ENCODE measurements at regions not wholly inside any gene's neighbourhood (a gene's known extent, or its start where the extent isn't known, plus 50 kb on each side); places are given as distances from the start of the nearest gene placed in this dataset.
"Not testable (repeated sequence)": the region's sequence is repeated elsewhere in the genome, so short reads cannot be mapped to it uniquely, and the experiment has no call there.

DNA sequence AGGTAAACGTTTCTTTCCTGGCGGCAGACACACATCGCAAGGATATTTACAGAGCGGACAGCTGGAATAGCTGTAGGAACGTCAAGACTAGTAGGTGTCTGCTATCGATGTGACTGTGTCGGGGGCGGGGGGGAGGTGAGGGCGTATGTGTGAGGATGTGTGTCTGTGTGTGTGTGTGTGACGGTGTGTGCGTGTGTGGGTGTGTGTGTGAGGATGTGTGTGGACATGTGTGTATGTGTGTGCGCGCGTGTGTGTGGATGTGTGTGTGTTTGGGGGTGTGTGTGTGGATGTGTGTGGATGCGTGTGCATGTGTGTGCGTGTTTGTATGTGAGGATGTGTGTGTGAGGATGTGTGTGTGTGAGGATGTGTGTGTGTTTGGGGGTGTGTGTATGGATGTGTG lies 55.4 kb downstream of the PNMA6F start:
- not testable (repeated sequence) for H3K4me3 ChIP-seq (ENCODE audit: low read depth in 1 of 3, low read length in 3 of 3); DNase-seq; H3K27ac ChIP-seq (ENCODE audit: low read depth in 1 of 3, low read length in 2 of 3); H3K4me1 ChIP-seq (ENCODE audit: control insufficient read depth in 3 of 3, insufficient read depth in 2 of 3, low read depth in 1 of 3, low read length in 2 of 3); H3K36me3 ChIP-seq (ENCODE audit: control insufficient read depth in 3 of 3, insufficient read depth in 2 of 3, low read depth in 1 of 3, low read length in 3 of 3); H3K9me3 ChIP-seq (ENCODE audit: control insufficient read depth in 2 of 2, insufficient read depth in 1 of 2, low read depth in 1 of 2, low read length in 1 of 2); H3K27me3 ChIP-seq (ENCODE audit: control insufficient read depth in 3 of 3, insufficient read depth in 3 of 3, low read length in 3 of 3); FAIRE-seq
- 63 to 100% (median 92%) methylated on average over 1 to 9 of the region's 16 CpGs for WGBS, 3 donors

DNA sequence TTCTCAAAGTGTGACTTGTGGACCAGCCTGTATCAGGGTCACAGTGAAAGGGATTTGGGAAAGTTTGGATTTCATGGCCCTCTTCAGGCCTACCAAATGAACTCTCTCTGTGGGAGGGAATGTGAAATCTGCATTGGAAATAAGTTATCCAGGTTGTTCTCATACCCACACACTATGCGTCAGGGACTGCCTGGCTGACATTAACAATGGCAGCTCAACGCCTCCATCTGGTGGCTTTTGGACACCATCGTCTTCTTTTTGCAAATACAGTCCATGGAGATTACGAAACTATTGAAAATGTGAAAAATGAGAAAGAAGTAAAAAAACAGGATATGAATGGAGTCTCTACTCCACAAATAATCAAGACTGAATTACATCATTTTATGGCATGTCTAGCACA lies 61.1 kb downstream of the PNMA6F start:
- FAIRE-seq; H3K4me3 ChIP-seq (ENCODE audit: low read depth in 1 of 3, low read length in 3 of 3); H3K36me3 ChIP-seq (ENCODE audit: control insufficient read depth in 3 of 3, insufficient read depth in 2 of 3, low read depth in 1 of 3, low read length in 3 of 3); H3K4me1 ChIP-seq (ENCODE audit: control insufficient read depth in 3 of 3, insufficient read depth in 2 of 3, low read depth in 1 of 3, low read length in 2 of 3); H3K9me3 ChIP-seq (ENCODE audit: control insufficient read depth in 2 of 2, insufficient read depth in 1 of 2, low read depth in 1 of 2, low read length in 1 of 2); H3K27ac ChIP-seq (ENCODE audit: low read depth in 1 of 3, low read length in 2 of 3); DNase-seq; H3K27me3 ChIP-seq (ENCODE audit: control insufficient read depth in 3 of 3, insufficient read depth in 3 of 3, low read length in 3 of 3): not testable (repeated sequence)
- no CpG with 5 or more reads among the region's 4 CpGs for WGBS, 3 donors

DNA sequence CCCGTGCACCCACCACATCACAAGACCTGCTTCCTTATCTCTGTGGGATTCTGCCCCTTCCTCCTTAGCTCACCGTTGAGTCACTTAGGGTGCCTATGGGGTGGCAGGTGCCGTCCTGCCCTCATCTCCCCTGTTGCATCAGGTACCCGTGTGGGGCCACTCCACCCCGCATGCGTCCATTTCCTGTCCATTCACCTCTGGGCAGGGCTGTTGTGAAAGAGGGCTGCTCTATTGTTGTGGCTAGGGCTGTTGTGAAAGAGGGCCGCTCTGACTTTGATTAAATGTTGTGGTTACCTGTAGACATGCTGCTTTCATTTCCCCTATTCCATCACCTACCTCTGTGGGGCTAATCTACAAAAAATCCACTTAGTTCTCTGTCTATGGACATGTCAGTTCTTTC lies 68.3 kb downstream of the PNMA6F start:
- H3K9me3 ChIP-seq (ENCODE audit: control insufficient read depth in 2 of 2, insufficient read depth in 1 of 2, low read depth in 1 of 2, low read length in 1 of 2); H3K36me3 ChIP-seq (ENCODE audit: control insufficient read depth in 3 of 3, insufficient read depth in 2 of 3, low read depth in 1 of 3, low read length in 3 of 3); H3K4me3 ChIP-seq (ENCODE audit: low read depth in 1 of 3, low read length in 3 of 3); FAIRE-seq; H3K27me3 ChIP-seq (ENCODE audit: control insufficient read depth in 3 of 3, insufficient read depth in 3 of 3, low read length in 3 of 3); H3K4me1 ChIP-seq (ENCODE audit: control insufficient read depth in 3 of 3, insufficient read depth in 2 of 3, low read depth in 1 of 3, low read length in 2 of 3); H3K27ac ChIP-seq (ENCODE audit: low read depth in 1 of 3, low read length in 2 of 3); DNase-seq: not testable (repeated sequence)
- WGBS, 3 donors = no CpG with 5 or more reads among the region's 7 CpGs

DNA sequence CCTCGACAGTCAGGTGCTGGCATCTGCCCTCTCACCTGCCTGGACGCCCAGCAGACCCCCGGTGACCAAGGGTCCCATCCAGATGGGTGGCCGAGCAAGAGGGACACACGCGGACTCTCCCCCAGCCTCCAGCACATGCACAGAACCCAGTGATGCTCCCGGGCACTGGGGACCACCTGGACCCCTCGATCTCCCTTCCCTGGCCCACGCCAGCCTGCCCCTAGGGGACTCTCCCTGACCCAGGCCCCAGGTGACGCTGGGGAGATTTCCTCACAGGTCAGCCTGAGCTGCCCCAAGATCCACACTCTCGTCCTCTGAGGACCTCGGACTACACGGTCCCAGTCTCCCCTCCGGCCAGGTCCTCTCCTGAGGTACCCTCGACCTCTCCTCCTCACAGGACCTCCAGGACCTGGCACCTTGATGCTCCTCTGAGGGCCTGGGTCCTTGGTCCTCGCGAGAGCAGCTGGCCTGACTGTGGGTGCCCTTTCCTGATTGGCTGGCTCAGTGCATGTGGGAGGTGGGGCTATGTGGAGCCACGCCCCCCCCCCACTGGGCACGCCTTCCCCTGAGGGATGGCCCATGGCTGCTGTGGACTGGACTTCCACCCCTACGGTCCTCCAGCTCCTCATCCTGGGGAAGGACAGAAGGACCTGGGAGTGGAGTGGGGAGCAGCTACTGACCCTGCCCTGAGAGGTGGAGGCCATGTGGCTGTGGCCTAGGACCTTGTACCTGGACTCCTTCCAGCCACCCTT lies 69.0 kb downstream of the PNMA6F start:
- not testable (repeated sequence) for FAIRE-seq; H3K27me3 ChIP-seq (ENCODE audit: control insufficient read depth in 3 of 3, insufficient read depth in 3 of 3, low read length in 3 of 3); H3K4me1 ChIP-seq (ENCODE audit: control insufficient read depth in 3 of 3, insufficient read depth in 2 of 3, low read depth in 1 of 3, low read length in 2 of 3); H3K27ac ChIP-seq (ENCODE audit: low read depth in 1 of 3, low read length in 2 of 3); DNase-seq; H3K4me3 ChIP-seq (ENCODE audit: low read depth in 1 of 3, low read length in 3 of 3); H3K36me3 ChIP-seq (ENCODE audit: control insufficient read depth in 3 of 3, insufficient read depth in 2 of 3, low read depth in 1 of 3, low read length in 3 of 3); H3K9me3 ChIP-seq (ENCODE audit: control insufficient read depth in 2 of 2, insufficient read depth in 1 of 2, low read depth in 1 of 2, low read length in 1 of 2)
- 96 to 98% methylated on average over 4 of the region's 20 CpGs; no CpG with 5 or more reads in 1 of the 3 donors for WGBS, 3 donors

DNA sequence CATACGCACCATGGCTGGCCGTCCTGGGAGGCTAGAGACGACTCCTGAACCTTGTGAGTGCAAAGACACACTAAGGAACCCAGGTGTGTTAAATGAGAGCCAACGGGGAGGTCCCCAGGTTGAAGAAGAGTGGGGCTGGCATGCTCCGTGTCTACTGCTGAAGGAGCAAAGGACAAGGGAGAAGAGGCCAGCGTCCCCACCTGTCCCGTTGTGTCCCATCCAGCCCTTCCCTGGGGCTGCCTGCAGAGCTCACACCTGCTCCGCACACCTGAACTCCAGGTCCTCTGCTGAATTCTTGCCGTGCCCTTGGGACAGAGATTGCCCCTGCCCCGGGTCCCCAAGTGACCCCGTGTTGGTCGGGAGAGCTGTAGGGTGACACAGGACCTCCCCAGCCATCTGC lies 69.6 kb downstream of the PNMA6F start:
- not testable (repeated sequence) for FAIRE-seq; H3K27ac ChIP-seq (ENCODE audit: low read depth in 1 of 3, low read length in 2 of 3); H3K4me3 ChIP-seq (ENCODE audit: low read depth in 1 of 3, low read length in 3 of 3); H3K9me3 ChIP-seq (ENCODE audit: control insufficient read depth in 2 of 2, insufficient read depth in 1 of 2, low read depth in 1 of 2, low read length in 1 of 2); H3K36me3 ChIP-seq (ENCODE audit: control insufficient read depth in 3 of 3, insufficient read depth in 2 of 3, low read depth in 1 of 3, low read length in 3 of 3); H3K27me3 ChIP-seq (ENCODE audit: control insufficient read depth in 3 of 3, insufficient read depth in 3 of 3, low read length in 3 of 3); H3K4me1 ChIP-seq (ENCODE audit: control insufficient read depth in 3 of 3, insufficient read depth in 2 of 3, low read depth in 1 of 3, low read length in 2 of 3); DNase-seq
- WGBS, 3 donors = 72 to 95% (median 92%) methylated on average over 3 to 4 of the region's 12 CpGs

DNA sequence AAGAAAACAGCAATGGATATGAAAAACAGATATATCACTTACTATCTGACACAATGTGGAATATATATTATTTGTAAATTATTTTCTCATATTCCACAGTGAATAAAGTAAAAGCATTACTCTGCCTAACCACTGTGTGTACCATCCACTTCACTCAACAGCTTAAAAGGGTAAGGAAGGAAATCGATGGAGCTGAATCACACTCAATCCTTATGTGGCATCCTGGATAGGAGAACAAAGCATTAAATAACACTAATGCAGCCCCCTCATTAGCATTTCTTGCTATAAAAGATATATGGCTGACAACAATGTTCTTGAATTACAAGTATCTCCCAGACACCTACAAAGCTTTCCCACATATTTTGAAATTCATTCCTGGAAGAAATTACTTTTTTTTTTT lies 70.8 kb downstream of the PNMA6F start:
- not testable (repeated sequence) for H3K4me3 ChIP-seq (ENCODE audit: low read depth in 1 of 3, low read length in 3 of 3); DNase-seq; H3K27ac ChIP-seq (ENCODE audit: low read depth in 1 of 3, low read length in 2 of 3); H3K4me1 ChIP-seq (ENCODE audit: control insufficient read depth in 3 of 3, insufficient read depth in 2 of 3, low read depth in 1 of 3, low read length in 2 of 3); H3K36me3 ChIP-seq (ENCODE audit: control insufficient read depth in 3 of 3, insufficient read depth in 2 of 3, low read depth in 1 of 3, low read length in 3 of 3); H3K27me3 ChIP-seq (ENCODE audit: control insufficient read depth in 3 of 3, insufficient read depth in 3 of 3, low read length in 3 of 3); H3K9me3 ChIP-seq (ENCODE audit: control insufficient read depth in 2 of 2, insufficient read depth in 1 of 2, low read depth in 1 of 2, low read length in 1 of 2)
- no CpG with 5 or more reads among the region's 1 CpG for WGBS, 3 donors
- peak; percentile 84 for FAIRE-seq

DNA sequence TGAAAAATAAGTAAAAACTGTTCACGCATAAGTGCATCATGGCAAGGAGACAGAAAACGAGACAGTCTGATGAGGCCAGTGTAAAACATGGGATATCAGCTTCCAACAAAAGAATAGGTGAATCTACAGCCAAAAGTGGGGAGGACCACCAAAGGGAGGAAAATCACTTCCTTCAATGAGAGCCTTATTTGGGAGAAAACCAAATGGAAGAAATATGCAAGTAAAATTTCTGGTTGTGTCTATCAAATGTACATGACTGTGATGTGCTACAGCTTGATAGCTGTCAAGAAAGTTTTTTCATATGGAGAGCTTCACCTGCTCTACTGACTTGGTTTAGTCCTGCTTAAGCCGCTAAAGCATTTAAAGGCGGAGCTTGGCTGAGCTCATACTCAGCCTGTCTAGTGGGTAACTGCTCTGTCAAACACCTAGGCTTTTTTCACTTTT lies 66.2 kb downstream of the MAGEA1 start:
- WGBS, 3 donors = 23 to 40% (median 34%) methylated on average over 4 of the region's 4 CpGs
- no peak for FAIRE-seq
- Histone ChIP-seq H3K4me1 (ENCODE audit: control insufficient read depth in 3 of 3, insufficient read depth in 2 of 3, low read depth in 1 of 3, low read length in 2 of 3) (no peaks in the 10 kb centered on the region), H3K27me3 (ENCODE audit: control insufficient read depth in 3 of 3, insufficient read depth in 3 of 3, low read length in 3 of 3) (peaks cover 0 to 5% (median 0%) of the 10 kb centered on the region in 3 donors), H3K9me3 (ENCODE audit: control insufficient read depth in 2 of 2, insufficient read depth in 1 of 2, low read depth in 1 of 2, low read length in 1 of 2) (no peaks in the 10 kb centered on the region), H3K4me3 (ENCODE audit: low read depth in 1 of 3, low read length in 3 of 3) (no peak overlapping the region), H3K27ac (ENCODE audit: low read depth in 1 of 3, low read length in 2 of 3) (no peak overlapping the region), H3K36me3 (ENCODE audit: control insufficient read depth in 3 of 3, insufficient read depth in 2 of 3, low read depth in 1 of 3, low read length in 3 of 3) (no peaks in the 10 kb centered on the region)
- peak in 1 of 2 donors; percentile 21 for DNase-seq

DNA sequence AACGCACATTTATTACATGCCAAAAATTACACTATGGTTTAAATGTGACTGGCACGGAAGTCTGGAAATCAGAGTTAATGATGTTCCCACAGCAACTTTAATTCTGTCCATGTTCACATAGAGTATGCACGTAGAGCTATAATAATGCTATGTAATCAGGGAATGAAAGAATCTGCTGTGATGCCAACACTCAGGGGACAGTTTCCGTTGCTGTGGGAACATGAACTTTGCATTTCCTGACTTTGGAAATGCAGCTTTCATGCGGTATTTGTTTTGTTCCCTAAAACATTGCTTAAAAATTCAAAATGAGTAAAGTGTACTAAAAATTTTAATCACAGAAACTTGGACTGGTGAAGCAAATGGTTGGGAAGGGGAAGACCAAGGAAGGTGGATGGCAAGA lies 65.7 kb downstream of the MAGEA1 start:
- WGBS, 3 donors = 52 to 59% (median 58%) methylated on average over 5 of the region's 5 CpGs
- Histone ChIP-seq H3K27me3 (ENCODE audit: control insufficient read depth in 3 of 3, insufficient read depth in 3 of 3, low read length in 3 of 3) (peaks cover 0 to 5% (median 0%) of the 10 kb centered on the region in 3 donors), H3K4me1 (ENCODE audit: control insufficient read depth in 3 of 3, insufficient read depth in 2 of 3, low read depth in 1 of 3, low read length in 2 of 3) (no peaks in the 10 kb centered on the region), H3K4me3 (ENCODE audit: low read depth in 1 of 3, low read length in 3 of 3) (no peak overlapping the region), H3K27ac (ENCODE audit: low read depth in 1 of 3, low read length in 2 of 3) (no peak overlapping the region), H3K36me3 (ENCODE audit: control insufficient read depth in 3 of 3, insufficient read depth in 2 of 3, low read depth in 1 of 3, low read length in 3 of 3) (no peaks in the 10 kb centered on the region), H3K9me3 (ENCODE audit: control insufficient read depth in 2 of 2, insufficient read depth in 1 of 2, low read depth in 1 of 2, low read length in 1 of 2) (no peaks in the 10 kb centered on the region)
- DNase-seq (no peak), FAIRE-seq (no peak)

DNA sequence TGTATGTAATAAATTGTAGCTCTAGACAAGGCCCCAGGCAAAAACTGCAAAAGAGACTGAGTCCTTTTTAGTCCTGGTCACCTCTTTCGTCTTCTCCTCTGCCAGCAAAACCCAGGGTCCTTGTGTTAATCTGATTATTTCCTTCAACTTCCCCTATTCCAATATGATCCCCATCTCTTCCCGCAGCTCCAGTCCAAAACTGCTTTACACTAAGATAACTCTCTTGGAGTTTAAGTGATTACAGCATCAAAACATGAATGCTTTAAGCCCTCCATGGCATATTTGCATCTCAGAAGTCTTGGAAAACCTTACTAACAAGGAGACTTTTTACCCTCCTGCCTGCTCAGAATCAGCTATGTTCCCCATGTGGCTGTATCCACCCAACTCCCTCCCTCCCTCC lies 59.3 kb downstream of the MAGEA1 start:
- Histone ChIP-seq H3K4me3 (ENCODE audit: low read depth in 1 of 3, low read length in 3 of 3) (no peak overlapping the region), H3K4me1 (ENCODE audit: control insufficient read depth in 3 of 3, insufficient read depth in 2 of 3, low read depth in 1 of 3, low read length in 2 of 3) (no peaks in the 10 kb centered on the region), H3K27ac (ENCODE audit: low read depth in 1 of 3, low read length in 2 of 3) (no peak overlapping the region), H3K36me3 (ENCODE audit: control insufficient read depth in 3 of 3, insufficient read depth in 2 of 3, low read depth in 1 of 3, low read length in 3 of 3) (no peaks in the 10 kb centered on the region), H3K27me3 (ENCODE audit: control insufficient read depth in 3 of 3, insufficient read depth in 3 of 3, low read length in 3 of 3) (peaks cover 0 to 2% (median 0%) of the 10 kb centered on the region in 3 donors), H3K9me3 (ENCODE audit: control insufficient read depth in 2 of 2, insufficient read depth in 1 of 2, low read depth in 1 of 2, low read length in 1 of 2) (no peaks in the 10 kb centered on the region)
- FAIRE-seq = no peak
- WGBS, 3 donors = 61 to 78% (median 68%) methylated on average over 2 of the region's 2 CpGs
- DNase-seq = no peak
